ENCODE measurements at regions not wholly inside any gene's neighbourhood (a gene's known extent, or its start where the extent isn't known, plus 50 kb on each side); places are given as distances from the start of the nearest gene placed in this dataset.

DNA sequence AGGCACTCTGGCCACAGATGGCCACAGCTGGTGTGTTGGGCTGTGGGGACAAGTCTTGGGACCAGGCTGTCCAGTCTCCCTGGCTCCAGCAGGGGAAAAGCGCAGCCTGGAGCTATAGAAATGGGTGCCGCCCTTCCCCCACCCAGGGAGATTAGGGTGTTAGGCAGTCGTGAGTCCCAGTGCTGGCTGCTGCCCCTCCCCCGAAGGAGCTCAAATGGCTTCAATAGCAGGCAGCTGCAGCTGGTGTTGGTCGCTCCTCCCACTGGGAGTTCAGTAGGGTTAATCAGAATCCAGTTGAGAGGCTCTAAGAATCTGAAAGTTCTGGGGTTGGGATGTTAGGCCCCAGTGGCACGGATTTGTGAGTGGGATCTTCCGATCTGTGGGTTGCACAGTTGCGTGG, 595.6 kb upstream of the PKN2 start:
- intact Hi-C loops (cut with DNase I; ENCODE audit: low total_unique reads) (no loop called here), in situ Hi-C loops (cut with MboI; ENCODE audit: low pct_ligation_motif_present in 1 of 4, low pct_unique_long_range_greater_than_20kb in 1 of 4, low sequenced_read_pairs in 3 of 4) (no loop called here)
- Histone ChIP-seq H3K27ac (no peak overlapping the region), H3K27me3 (no peaks in the 10 kb centered on the region), H3K4me1 (no peaks in the 10 kb centered on the region), H3K9me3 (peaks cover 0 to 3% of the 10 kb centered on the region in 2 donors), H3K4me3 (no peak overlapping the region), H3K36me3 (no peaks in the 10 kb centered on the region)
- no peak for DNase-seq
- 91% methylated on average over 8 of the region's 8 CpGs; no CpG with 5 or more reads in 1 of the 2 donors for WGBS, 2 donors (ENCODE audit: low coverage in 1 of 2)
- TF ChIP-seq EP300 (IDR thresholded peaks at IDR 0.05; ENCODE audit: low read depth) (no peak), POLR2AphosphoS5 (IDR thresholded peaks at IDR 0.05) (no peak), POLR2A (IDR thresholded peaks at IDR 0.05) (no peak), CTCF (IDR thresholded peaks at IDR 0.05) (no peak)

GRCh38 chr1:88089961-88090360, 594.1 kb upstream of the PKN2 start:
- H3K27ac ChIP-seq = no peak overlapping the region
- intact Hi-C loops (cut with DNase I; ENCODE audit: low total_unique reads) = loop anchor here (2.0 kb wide), 1 partner anchor 29 kb away; no protein-coding TSS in a partner anchor

GRCh38 chr1:88098881-88099280, 585.2 kb upstream of the PKN2 start:
- Histone ChIP-seq H3K4me1 (no peaks in the 10 kb centered on the region), H3K27me3 (no peaks in the 10 kb centered on the region), H3K9me3 (no peaks in the 10 kb centered on the region), H3K36me3 (no peaks in the 10 kb centered on the region), H3K27ac (no peak overlapping the region), H3K4me3 (no peak overlapping the region)
- no peak for TF ChIP-seq POLR2AphosphoS5 (IDR thresholded peaks at IDR 0.05)
- no peak for TF ChIP-seq EP300 (IDR thresholded peaks at IDR 0.05; ENCODE audit: low read depth)
- no peak for TF ChIP-seq POLR2A (IDR thresholded peaks at IDR 0.05)
- no peak for TF ChIP-seq CTCF (IDR thresholded peaks at IDR 0.05)
- in situ Hi-C loops (cut with MboI; ENCODE audit: low pct_ligation_motif_present in 1 of 4, low pct_unique_long_range_greater_than_20kb in 1 of 4, low sequenced_read_pairs in 3 of 4) = no loop called here
- no peak for DNase-seq
- intact Hi-C loops (cut with DNase I; ENCODE audit: low total_unique reads) = no loop called here
- WGBS, 2 donors (ENCODE audit: low coverage in 1 of 2) = 80% methylated on average over 3 of the region's 3 CpGs

More at GRCh38 chr1:88089961-88090360, 594.1 kb upstream of the PKN2 start:
- Histone ChIP-seq H3K27me3 (no peaks in the 10 kb centered on the region), H3K9me3 (peaks cover 0 to 1% of the 10 kb centered on the region in 2 donors), H3K4me3 (no peak overlapping the region), H3K4me1 (no peaks in the 10 kb centered on the region), H3K36me3 (no peaks in the 10 kb centered on the region)
- 0% methylated on average over 1 of the region's 1 CpG for WGBS, 2 donors (ENCODE audit: low coverage in 1 of 2)
- DNase-seq = no peak
- TF ChIP-seq EP300 (IDR thresholded peaks at IDR 0.05; ENCODE audit: low read depth) (no peak), POLR2A (IDR thresholded peaks at IDR 0.05) (no peak), CTCF (IDR thresholded peaks at IDR 0.05) (no peak), POLR2AphosphoS5 (IDR thresholded peaks at IDR 0.05) (no peak)
- in situ Hi-C loops (cut with MboI; ENCODE audit: low pct_ligation_motif_present in 1 of 4, low pct_unique_long_range_greater_than_20kb in 1 of 4, low sequenced_read_pairs in 3 of 4) = no loop called here

- H3K27ac ChIP-seq = no peak overlapping the region
- no peak overlapping the region for H3K4me3 ChIP-seq
- H3K9me3 ChIP-seq = no peaks in the 10 kb centered on the region
- H3K4me1 ChIP-seq = no peaks in the 10 kb centered on the region
- WGBS, 2 donors (ENCODE audit: low coverage in 1 of 2) = 79 to 90% methylated on average over 1 of the region's 1 CpG
- no peak for DNase-seq
- in situ Hi-C loops (cut with MboI; ENCODE audit: low pct_ligation_motif_present in 1 of 4, low pct_unique_long_range_greater_than_20kb in 1 of 4, low sequenced_read_pairs in 3 of 4) = no loop called here
- no peak for TF ChIP-seq POLR2AphosphoS5 (IDR thresholded peaks at IDR 0.05)
- no peak for TF ChIP-seq POLR2A (IDR thresholded peaks at IDR 0.05)
- TF ChIP-seq CTCF (IDR thresholded peaks at IDR 0.05) = no peak
- TF ChIP-seq EP300 (IDR thresholded peaks at IDR 0.05; ENCODE audit: low read depth) = no peak
- no peaks in the 10 kb centered on the region for H3K36me3 ChIP-seq
- H3K27me3 ChIP-seq = no peaks in the 10 kb centered on the region
- intact Hi-C loops (cut with DNase I; ENCODE audit: low total_unique reads) = no loop called here
Observed at GRCh38 chr1:88101041-88101440, 583.0 kb upstream of the PKN2 start.
